ENCODE measurements at regions not wholly inside any gene's neighbourhood (a gene's known extent, or its start where the extent isn't known, plus 50 kb on each side); places are given as distances from the start of the nearest gene placed in this dataset.

DNA sequence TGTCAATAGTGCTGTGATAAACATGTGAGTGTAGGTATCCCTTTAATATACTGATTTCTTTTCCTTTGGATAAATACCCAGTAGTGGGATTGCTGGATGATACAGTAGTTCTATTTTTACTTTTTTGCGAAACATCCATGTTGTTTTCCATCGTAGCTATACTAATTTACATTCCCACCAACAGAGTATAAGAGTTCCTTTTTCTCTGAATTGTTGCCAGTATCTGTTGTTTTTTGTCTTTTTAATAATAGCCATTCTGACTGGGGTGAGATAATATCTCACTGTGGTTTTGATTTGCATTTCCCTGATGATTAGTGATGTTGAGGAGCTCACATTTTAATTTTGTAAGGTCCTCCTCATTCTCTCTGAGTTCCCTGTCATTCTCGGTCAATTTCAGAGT lies 71.1 kb upstream of the NFIL3 start:
- TF ChIP-seq, protein P1, sequence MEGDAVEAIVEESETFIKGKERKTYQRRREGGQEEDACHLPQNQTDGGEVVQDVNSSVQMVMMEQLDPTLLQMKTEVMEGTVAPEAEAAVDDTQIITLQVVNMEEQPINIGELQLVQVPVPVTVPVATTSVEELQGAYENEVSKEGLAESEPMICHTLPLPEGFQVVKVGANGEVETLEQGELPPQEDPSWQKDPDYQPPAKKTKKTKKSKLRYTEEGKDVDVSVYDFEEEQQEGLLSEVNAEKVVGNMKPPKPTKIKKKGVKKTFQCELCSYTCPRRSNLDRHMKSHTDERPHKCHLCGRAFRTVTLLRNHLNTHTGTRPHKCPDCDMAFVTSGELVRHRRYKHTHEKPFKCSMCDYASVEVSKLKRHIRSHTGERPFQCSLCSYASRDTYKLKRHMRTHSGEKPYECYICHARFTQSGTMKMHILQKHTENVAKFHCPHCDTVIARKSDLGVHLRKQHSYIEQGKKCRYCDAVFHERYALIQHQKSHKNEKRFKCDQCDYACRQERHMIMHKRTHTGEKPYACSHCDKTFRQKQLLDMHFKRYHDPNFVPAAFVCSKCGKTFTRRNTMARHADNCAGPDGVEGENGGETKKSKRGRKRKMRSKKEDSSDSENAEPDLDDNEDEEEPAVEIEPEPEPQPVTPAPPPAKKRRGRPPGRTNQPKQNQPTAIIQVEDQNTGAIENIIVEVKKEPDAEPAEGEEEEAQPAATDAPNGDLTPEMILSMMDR (conservative IDR thresholded peaks at IDR 0.05; ENCODE audit: low read length) = no peak
- H3K4me3 ChIP-seq (ENCODE audit: low read length) = no peak overlapping the region
- DNase-seq (ENCODE audit: low read depth) = no peak

- DNase-seq (ENCODE audit: low read depth) = no peak
- H3K4me3 ChIP-seq (ENCODE audit: low read length) = no peak overlapping the region
- TF ChIP-seq, protein P1 (conservative IDR thresholded peaks at IDR 0.05; ENCODE audit: low read length) = no peak
Observed at GRCh38 chr9:91492237-91492636, 68.6 kb upstream of the NFIL3 start.

- no peak for DNase-seq (ENCODE audit: low read depth)
- TF ChIP-seq, protein P1 (conservative IDR thresholded peaks at IDR 0.05; ENCODE audit: low read length) = no peak
- H3K4me3 ChIP-seq (ENCODE audit: low read length) = no peak overlapping the region
Observed at GRCh38 chr9:91491624-91492023, 68.0 kb upstream of the NFIL3 start.

GRCh38 chr9:91489361-91489899 lies 65.8 kb upstream of the NFIL3 start:
- H3K4me3 ChIP-seq (ENCODE audit: low read length) = no peak overlapping the region
- TF ChIP-seq, protein P1 (conservative IDR thresholded peaks at IDR 0.05; ENCODE audit: low read length) = no peak
- DNase-seq (ENCODE audit: low read depth) = peak; percentile 69

DNA sequence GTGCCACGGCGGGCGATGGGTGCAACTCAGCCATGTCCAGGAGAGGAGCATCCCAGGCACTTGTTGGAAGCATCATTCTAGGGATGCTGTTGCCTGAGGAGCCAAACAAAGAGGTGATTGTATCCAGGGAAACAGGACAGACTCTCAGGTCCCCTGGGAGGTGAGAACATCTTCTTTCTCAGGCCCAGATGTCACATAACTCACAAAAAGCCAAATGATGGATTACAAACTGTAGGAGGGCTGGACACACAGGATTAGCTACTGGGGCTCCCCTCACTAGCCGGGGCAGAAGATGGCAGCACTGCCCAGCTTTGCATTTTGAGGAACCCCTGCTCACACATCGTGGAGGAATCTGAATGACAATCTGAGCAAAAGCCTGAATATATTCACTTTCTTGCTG lies 64.7 kb upstream of the NFIL3 start:
- H3K4me3 ChIP-seq (ENCODE audit: low read length) = no peak overlapping the region
- TF ChIP-seq, protein P1 (conservative IDR thresholded peaks at IDR 0.05; ENCODE audit: low read length) = no peak
- peak; percentile 17 for DNase-seq (ENCODE audit: low read depth)

DNA sequence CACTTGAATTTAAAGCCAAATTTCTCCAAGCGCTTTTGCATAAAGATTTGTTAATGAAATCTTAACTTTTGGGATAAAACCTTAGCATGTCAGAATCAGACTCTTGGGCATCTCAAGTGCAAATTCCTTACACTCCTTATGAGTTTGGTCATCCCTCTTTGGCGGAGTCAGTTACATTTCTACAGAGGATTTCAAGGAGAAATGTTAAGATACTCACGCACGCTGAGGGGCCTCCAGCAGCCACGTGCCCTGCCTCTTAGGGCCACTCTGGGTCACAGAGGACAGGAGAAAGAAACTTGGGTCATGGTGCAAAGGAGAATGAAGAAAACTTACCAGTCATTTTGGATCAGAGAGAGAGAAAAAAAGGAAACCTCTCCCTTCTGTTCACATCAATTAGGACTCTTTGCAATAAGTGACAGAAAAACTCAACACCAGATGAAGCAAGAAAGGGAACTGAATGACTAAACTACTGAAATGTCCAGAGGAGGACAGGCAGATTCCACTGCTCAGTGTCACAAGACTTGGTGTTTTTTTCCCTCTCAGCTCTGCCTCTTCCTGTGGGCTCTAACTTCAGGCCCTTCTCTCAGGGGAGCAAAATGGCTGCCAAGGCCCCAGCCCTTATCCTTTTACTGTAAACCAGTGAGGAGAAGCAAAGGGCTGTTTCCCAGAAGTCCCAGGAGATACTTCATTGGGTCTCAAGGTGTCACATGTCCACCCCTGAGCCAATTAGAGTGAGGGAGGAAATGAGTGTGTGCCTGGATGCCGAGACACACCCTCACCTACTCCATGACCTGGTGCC lies 63.3 kb upstream of the NFIL3 start:
- TF ChIP-seq, protein P1 (conservative IDR thresholded peaks at IDR 0.05; ENCODE audit: low read length) = no peak
- no peak overlapping the region for H3K4me3 ChIP-seq (ENCODE audit: low read length)
- DNase-seq (ENCODE audit: low read depth) = peak; percentile 90

- DNase-seq (ENCODE audit: low read depth) = peak; percentile 37
- TF ChIP-seq, protein P1 (conservative IDR thresholded peaks at IDR 0.05; ENCODE audit: low read length) = no peak
- no peak overlapping the region for H3K4me3 ChIP-seq (ENCODE audit: low read length)
Observed at GRCh38 chr9:91485006-91485405, 61.4 kb upstream of the NFIL3 start.
